PC-3 (cell line): ENCODE measurements at regions not wholly inside any gene's neighbourhood (a gene's known extent, or its start where the extent isn't known, plus 50 kb on each side); places are given as distances from the start of the nearest gene placed in this dataset.
A peak's percentile ranks its signal among the peaks of the same experiment; 100 is the strongest.

Experiments used
- ATAC-seq: fragments of 200-7000 bp; cut with Tn5 transposase; 2 replicates; pipeline ENCODE4 v1.9.1; 2020; ENCODE audit warnings: mild to moderate bottlenecking, moderate library complexity
- BruUV-seq: library from RNA; stranded (reverse); fragments of 400-500 nt; replicated peaks from 2 replicates; lab custom pipeline; 2021; lab: Mats Ljungman, UMichigan
- CTCF ChIA-PET: fragments of 300-600 bp; sonication (Branson Sonifier 250); formaldehyde crosslinking; loops from one replicate; lab custom pipeline; 2022; ENCODE audit warnings: antibody characterized with exemption; lab: Charles Lee
- POLR2A ChIA-PET: fragments of 300-600 bp; sonication (Branson Sonifier 250); formaldehyde crosslinking; loops from one replicate; lab custom pipeline; 2022; ENCODE audit warnings: antibody characterized with exemption; ENCODE audit not compliant: unreplicated experiment; lab: Charles Lee
- DNase-seq: peaks from one replicate; pipeline ENCODE4 v3.0.0-alpha.2; 2015
- H2AFZ ChIP-seq: fragments of 300-600 bp; sonication (generic); 2 replicates; pipeline ENCODE4 v1.6.0; 2016; ENCODE audit warnings: antibody characterized with exemption, low read length
- H3F3A ChIP-seq: fragments of 300-600 bp; sonication (generic); one replicate; pipeline ENCODE4 v1.6.0; 2017; ENCODE audit warnings: antibody characterized with exemption, low read length, control low read depth, mild to moderate bottlenecking; ENCODE audit not compliant: unreplicated experiment
- H3K27ac ChIP-seq: fragments of 300-600 bp; sonication (generic); 2 replicates; pipeline ENCODE4 v1.5.1; 2016; ENCODE audit warnings: mild to moderate bottlenecking, low read length
- H3K27me3 ChIP-seq: fragments of 300-600 bp; sonication (generic); 2 replicates; pipeline ENCODE4 v1.6.1; 2016; ENCODE audit warnings: low read length, mixed read lengths
- H3K36me3 ChIP-seq: fragments of 300-600 bp; sonication (generic); 2 replicates; pipeline ENCODE4 v1.6.1; 2016; ENCODE audit warnings: low read depth, mixed run types, low read length, mixed read lengths
- H3K4me1 ChIP-seq: fragments of 300-600 bp; sonication (generic); 2 replicates; pipeline ENCODE4 v1.5.1; 2016; ENCODE audit warnings: low read length; ENCODE audit not compliant: insufficient read depth
- H3K4me2 ChIP-seq: fragments of 300-600 bp; sonication (generic); 2 replicates; pipeline ENCODE4 v1.6.0; 2016; ENCODE audit warnings: low read length
- H3K4me3 ChIP-seq: fragments of 300-600 bp; sonication (generic); 2 replicates; pipeline ENCODE4 v1.5.1; 2016; ENCODE audit warnings: mild to moderate bottlenecking, low read length, mixed read lengths
- H3K79me2 ChIP-seq: fragments of 300-600 bp; sonication (generic); 2 replicates; pipeline ENCODE4 v1.6.1; 2017; ENCODE audit warnings: low read length, mixed read lengths
- H3K9ac ChIP-seq: fragments of 300-600 bp; sonication (generic); 2 replicates; pipeline ENCODE4 v1.6.0; 2016; ENCODE audit warnings: mild to moderate bottlenecking, low read length
- H3K9me2 ChIP-seq: fragments of 300-600 bp; sonication (generic); replicated peaks from 2 replicates; pipeline ENCODE4 v1.6.1; 2016; ENCODE audit warnings: mixed run types, low read length, mixed read lengths
- H3K9me3 ChIP-seq: fragments of 300-600 bp; sonication (generic); 2 replicates; pipeline ENCODE4 v1.6.1; 2016; ENCODE audit warnings: low read length, mixed read lengths
- H4K20me1 ChIP-seq: fragments of 300-600 bp; sonication (generic); 2 replicates; pipeline ENCODE4 v1.6.1; 2016; ENCODE audit warnings: low read length, mixed read lengths
- EZH2 ChIP-seq: fragments of 300-600 bp; sonication (generic); IDR thresholded peaks from one replicate; pipeline ENCODE4 v1.6.1; 2017; ENCODE audit warnings: antibody characterized with exemption, mild to moderate bottlenecking, low read length; ENCODE audit not compliant: unreplicated experiment
- EZH2phosphoT487 ChIP-seq: fragments of 300-600 bp; sonication (generic); IDR thresholded peaks from 2 replicates; pipeline ENCODE4 v1.6.1; 2018; ENCODE audit warnings: mild to moderate bottlenecking, antibody characterized with exemption, low read length, borderline replicate concordance
- intact Hi-C: fragments of 100-400 bp; cut with micrococcal nuclease; formaldehyde crosslinking; loops from 2 replicates; pipeline ENCODE4 v1.9.0; 2023
- TF ChIP-seq, protein P1 (sequence below): fragments of 300-600 bp; sonication (generic); conservative IDR thresholded peaks from 2 replicates; pipeline ENCODE4 v1.5.1; 2017; ENCODE audit warnings: antibody characterized with exemption, low read depth, mild to moderate bottlenecking, low read length

DNA sequence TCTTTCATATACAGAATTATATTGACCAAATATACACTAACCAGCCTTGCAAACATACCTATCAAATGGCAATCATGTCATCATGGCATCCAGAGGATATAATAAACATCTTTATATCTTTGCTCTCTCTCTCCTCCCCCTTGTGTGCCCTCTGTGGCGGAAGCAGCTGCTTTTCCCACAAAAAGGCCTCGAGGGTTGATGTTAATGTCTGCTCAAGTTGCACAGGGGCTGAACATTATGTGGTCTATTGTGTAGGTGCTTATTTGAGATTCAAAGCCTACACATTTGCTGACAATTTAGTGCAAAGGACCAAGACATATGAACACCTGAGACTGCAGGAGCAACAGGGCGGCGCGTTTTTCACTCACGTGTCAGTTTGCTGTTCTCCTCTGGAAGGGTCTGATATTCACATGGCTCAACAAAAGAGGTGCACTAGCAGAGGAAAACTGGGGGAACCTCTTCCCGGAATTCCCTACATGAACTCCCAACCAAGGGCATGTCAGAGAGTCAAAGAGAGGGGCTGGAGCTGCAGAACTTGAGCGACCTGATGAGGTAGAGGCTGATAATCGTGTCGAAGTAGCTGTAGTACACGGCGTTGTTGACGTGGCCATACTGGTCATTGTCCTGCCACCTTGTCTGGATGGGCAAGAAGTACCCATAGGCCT is 138.8 kb downstream of the RCN1 start:
- H4K20me1 ChIP-seq = no peaks in the 10 kb centered on the region
- BruUV-seq = no TSS peak
- peaks cover 3% of the 10 kb centered on the region; the same call in 1 of the 2 replicates for H3K4me1 ChIP-seq
- no peaks in the 10 kb centered on the region for H3K79me2 ChIP-seq
- H3K27me3 ChIP-seq = peaks cover 19% of the 10 kb centered on the region; the same call in 1 of the 2 replicates
- H3F3A ChIP-seq = no peaks in the 10 kb centered on the region
- ATAC-seq (no peak), DNase-seq (no peak)
- no peaks in the 10 kb centered on the region for H3K9me2 ChIP-seq
- ChIA-PET CTCF (no interaction called here), POLR2A (no interaction called here)
- no peaks in the 10 kb centered on the region for H3K36me3 ChIP-seq
- TF ChIP-seq, protein P1, sequence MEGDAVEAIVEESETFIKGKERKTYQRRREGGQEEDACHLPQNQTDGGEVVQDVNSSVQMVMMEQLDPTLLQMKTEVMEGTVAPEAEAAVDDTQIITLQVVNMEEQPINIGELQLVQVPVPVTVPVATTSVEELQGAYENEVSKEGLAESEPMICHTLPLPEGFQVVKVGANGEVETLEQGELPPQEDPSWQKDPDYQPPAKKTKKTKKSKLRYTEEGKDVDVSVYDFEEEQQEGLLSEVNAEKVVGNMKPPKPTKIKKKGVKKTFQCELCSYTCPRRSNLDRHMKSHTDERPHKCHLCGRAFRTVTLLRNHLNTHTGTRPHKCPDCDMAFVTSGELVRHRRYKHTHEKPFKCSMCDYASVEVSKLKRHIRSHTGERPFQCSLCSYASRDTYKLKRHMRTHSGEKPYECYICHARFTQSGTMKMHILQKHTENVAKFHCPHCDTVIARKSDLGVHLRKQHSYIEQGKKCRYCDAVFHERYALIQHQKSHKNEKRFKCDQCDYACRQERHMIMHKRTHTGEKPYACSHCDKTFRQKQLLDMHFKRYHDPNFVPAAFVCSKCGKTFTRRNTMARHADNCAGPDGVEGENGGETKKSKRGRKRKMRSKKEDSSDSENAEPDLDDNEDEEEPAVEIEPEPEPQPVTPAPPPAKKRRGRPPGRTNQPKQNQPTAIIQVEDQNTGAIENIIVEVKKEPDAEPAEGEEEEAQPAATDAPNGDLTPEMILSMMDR = no peak
- TF ChIP-seq EZH2 = no peak
- no peak for TF ChIP-seq EZH2phosphoT487
- no peak overlapping the region for H3K4me2 ChIP-seq
- no peaks in the 10 kb centered on the region for H3K9me3 ChIP-seq
- no peak overlapping the region for H3K4me3 ChIP-seq
- no peak overlapping the region for H3K27ac ChIP-seq
- H2AFZ ChIP-seq = no peak overlapping the region
- intact Hi-C loops = no loop called here
- H3K9ac ChIP-seq = no peak overlapping the region

DNA sequence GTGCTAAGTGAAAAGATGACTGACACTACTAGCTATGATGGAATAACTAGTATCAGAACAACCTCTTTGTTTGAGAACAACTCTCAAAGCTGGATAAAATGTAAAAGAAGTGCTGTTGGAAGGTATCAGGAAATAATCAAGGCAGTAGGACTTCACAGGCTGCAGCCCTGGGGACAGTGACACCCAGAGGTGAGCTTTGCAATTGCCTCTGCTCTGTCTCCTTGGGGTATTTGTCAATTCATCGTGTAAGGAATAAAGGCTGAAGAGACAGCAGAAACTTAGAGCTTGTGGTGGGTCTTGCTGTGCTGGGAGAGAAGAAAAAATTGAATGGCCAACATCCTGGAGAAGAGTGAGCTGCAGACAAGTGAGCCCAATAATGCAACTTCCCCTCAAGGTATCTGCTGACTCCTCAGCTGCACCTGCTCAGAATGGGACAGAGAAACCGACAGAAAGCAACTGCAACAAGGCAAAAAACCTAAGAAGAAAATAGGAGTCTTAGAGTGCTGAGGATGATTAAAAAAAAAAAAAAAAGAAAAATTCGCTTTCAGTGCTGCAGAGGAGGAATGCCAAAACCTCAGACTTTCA is 141.1 kb downstream of the RCN1 start:
- no peak overlapping the region for H3K27ac ChIP-seq
- BruUV-seq = no TSS peak
- no peak overlapping the region for H3K4me3 ChIP-seq
- no peaks in the 10 kb centered on the region for H4K20me1 ChIP-seq
- no peak overlapping the region for H3K9ac ChIP-seq
- no peak for TF ChIP-seq EZH2phosphoT487
- TF ChIP-seq, protein P1 = peak; percentile 84
- ATAC-seq (peak; percentile 86), DNase-seq (peak; percentile 62)
- intact Hi-C loops = no loop called here
- no peaks in the 10 kb centered on the region for H3K9me3 ChIP-seq
- no peaks in the 10 kb centered on the region for H3K36me3 ChIP-seq
- no peaks in the 10 kb centered on the region for H3K79me2 ChIP-seq
- H3K27me3 ChIP-seq = peaks cover 26% of the 10 kb centered on the region
- H3K4me1 ChIP-seq = peaks cover 3% of the 10 kb centered on the region; the same call in 1 of the 2 replicates
- H3K9me2 ChIP-seq = no peaks in the 10 kb centered on the region
- ChIA-PET POLR2A (no interaction called here), CTCF (interaction anchor here (0.6 kb wide), 2 partner anchors 9 to 1125 kb away, joined by 3 to 4 read pairs; no protein-coding TSS in a partner anchor)
- H3K4me2 ChIP-seq = no peak overlapping the region
- no peaks in the 10 kb centered on the region for H3F3A ChIP-seq
- H2AFZ ChIP-seq = no peak overlapping the region

DNA sequence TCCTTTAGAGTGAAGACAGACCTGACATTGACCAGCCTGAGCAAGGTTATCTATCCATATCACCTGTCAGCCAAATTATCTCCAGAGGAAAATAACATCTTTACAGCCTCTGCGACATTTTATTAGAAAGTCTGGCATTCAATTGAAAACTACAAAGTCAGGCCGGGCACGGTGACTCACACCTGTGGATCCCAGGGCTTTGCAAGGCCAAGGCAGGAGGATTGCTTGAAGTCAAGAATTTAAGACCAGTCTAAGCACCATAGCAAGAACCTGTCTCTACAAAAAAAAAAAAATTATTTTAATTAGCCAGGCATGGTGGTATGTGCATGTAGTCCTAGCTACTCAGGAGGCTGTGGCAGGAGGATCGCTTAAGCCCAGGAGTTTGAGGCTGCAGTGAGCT is 141.6 kb downstream of the RCN1 start:
- Histone ChIP-seq H4K20me1 (no peaks in the 10 kb centered on the region), H3K9me3 (no peaks in the 10 kb centered on the region), H2AFZ (no peak overlapping the region), H3K36me3 (no peaks in the 10 kb centered on the region), H3K4me3 (no peak overlapping the region), H3F3A (no peaks in the 10 kb centered on the region), H3K27ac (no peak overlapping the region), H3K9ac (no peak overlapping the region), H3K4me2 (no peak overlapping the region), H3K79me2 (no peaks in the 10 kb centered on the region), H3K4me1 (peaks cover 3% of the 10 kb centered on the region; the same call in 1 of the 2 replicates), H3K27me3 (peaks cover 31% of the 10 kb centered on the region), H3K9me2 (no peaks in the 10 kb centered on the region)
- CTCF ChIA-PET = interaction anchor here (0.6 kb wide), 2 partner anchors 10 to 1125 kb away, joined by 3 to 4 read pairs; no protein-coding TSS in a partner anchor
- TF ChIP-seq EZH2 (no peak), EZH2phosphoT487 (no peak)
- TF ChIP-seq, protein P1 = no peak
- no TSS peak for BruUV-seq
- DNase-seq (peak; percentile 24), ATAC-seq (no peak)
- POLR2A ChIA-PET = no interaction called here
- intact Hi-C loops = no loop called here
